Tibial nerve (tissue), 3 donors: ENCODE measurements at regions not wholly inside any gene's neighbourhood (a gene's known extent, or its start where the extent isn't known, plus 50 kb on each side); places are given as distances from the start of the nearest gene placed in this dataset.

Experiments
- POLR2A ChIP-seq, 2 donors: fragments of 450-650 bp; IDR thresholded peaks; one replicate each; pipeline ENCODE4 v1.6.1; 2017; ENCODE audit warnings: antibody characterized with exemption in 2 of 2, mild to moderate bottlenecking in 2 of 2, moderate library complexity in 2 of 2
- TF ChIP-seq, protein P1 (sequence below), 5 experiments: fragments of 200-600 bp in 3 of 5; fragments of 450-650 bp in 2 of 5; sonication (generic) in 3 of 5; IDR thresholded peaks; one replicate each; pipeline ENCODE4 v1.5.1; 2016 to 2019; ENCODE audit warnings: antibody characterized with exemption in 5 of 5, mild to moderate bottlenecking in 3 of 5, moderate library complexity in 2 of 5

- TF ChIP-seq, protein P1, sequence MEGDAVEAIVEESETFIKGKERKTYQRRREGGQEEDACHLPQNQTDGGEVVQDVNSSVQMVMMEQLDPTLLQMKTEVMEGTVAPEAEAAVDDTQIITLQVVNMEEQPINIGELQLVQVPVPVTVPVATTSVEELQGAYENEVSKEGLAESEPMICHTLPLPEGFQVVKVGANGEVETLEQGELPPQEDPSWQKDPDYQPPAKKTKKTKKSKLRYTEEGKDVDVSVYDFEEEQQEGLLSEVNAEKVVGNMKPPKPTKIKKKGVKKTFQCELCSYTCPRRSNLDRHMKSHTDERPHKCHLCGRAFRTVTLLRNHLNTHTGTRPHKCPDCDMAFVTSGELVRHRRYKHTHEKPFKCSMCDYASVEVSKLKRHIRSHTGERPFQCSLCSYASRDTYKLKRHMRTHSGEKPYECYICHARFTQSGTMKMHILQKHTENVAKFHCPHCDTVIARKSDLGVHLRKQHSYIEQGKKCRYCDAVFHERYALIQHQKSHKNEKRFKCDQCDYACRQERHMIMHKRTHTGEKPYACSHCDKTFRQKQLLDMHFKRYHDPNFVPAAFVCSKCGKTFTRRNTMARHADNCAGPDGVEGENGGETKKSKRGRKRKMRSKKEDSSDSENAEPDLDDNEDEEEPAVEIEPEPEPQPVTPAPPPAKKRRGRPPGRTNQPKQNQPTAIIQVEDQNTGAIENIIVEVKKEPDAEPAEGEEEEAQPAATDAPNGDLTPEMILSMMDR (IDR thresholded peaks at IDR 0.05): no peak
- TF ChIP-seq POLR2A (IDR thresholded peaks at IDR 0.05): no peak
These were observed 133.1 kb upstream of the RGPD4 start for GRCh38 chr2:107693604-107694003.
